Stomach (tissue), 8 donors: ENCODE measurements at regions not wholly inside any gene's neighbourhood (a gene's known extent, or its start where the extent isn't known, plus 50 kb on each side); places are given as distances from the start of the nearest gene placed in this dataset.

Source experiments
- DNase-seq, 2 donors: peaks; one replicate each; pipeline versions ENCODE4 v3.0.0 to v3.0.0-alpha.2; 2013 to 2019
- H3K27ac ChIP-seq, 5 donors: fragments of 200-600 bp in 4 of 5; sonication (generic) in 4 of 5; one replicate each; pipeline ENCODE4 v1.5.1; 2013 to 2019; ENCODE audit warnings: mild to moderate bottlenecking in 1 of 5, moderate library complexity in 1 of 5
- H3K27me3 ChIP-seq, 3 donors: fragments of 200-600 bp; sonication (generic); one replicate each; pipeline ENCODE4 v1.5.1; 2017 to 2019; ENCODE audit warnings: mixed run types in 1 of 3
- H3K36me3 ChIP-seq, 4 donors: fragments of 200-600 bp; sonication (generic); 1 replicate in 3 of 4; 2 replicates in 1 of 4; pipeline ENCODE4 v1.5.1; 2016 to 2019
- H3K4me1 ChIP-seq, 4 donors: fragments of 200-600 bp; sonication (generic); one replicate each; pipeline ENCODE4 v1.5.1; 2016 to 2019
- H3K4me3 ChIP-seq, 4 donors: fragments of 200-600 bp; sonication (generic) in 3 of 4; one replicate each; pipeline ENCODE4 v1.5.1; 2016 to 2019; ENCODE audit warnings: mild to moderate bottlenecking in 1 of 4
- H3K9me3 ChIP-seq, 4 donors: fragments of 200-600 bp; sonication (generic); one replicate each; pipeline ENCODE4 v1.5.1; 2016 to 2019
- EP300 ChIP-seq: sonication (generic); formaldehyde crosslinking; IDR thresholded peaks from one replicate; pipeline ENCODE4 v1.6.1; 2017; ENCODE audit warnings: antibody characterized with exemption
- POLR2A ChIP-seq, 4 donors: fragments of 450-650 bp; IDR thresholded peaks; one replicate each; pipeline ENCODE4 v1.6.1; 2016; ENCODE audit warnings: antibody characterized with exemption in 4 of 4, control low read depth in 2 of 4, mild to moderate bottlenecking in 1 of 4, moderate library complexity in 1 of 4
- POLR2AphosphoS5 ChIP-seq, 3 donors: sonication (generic); formaldehyde crosslinking; IDR thresholded peaks; one replicate each; pipeline ENCODE4 v1.6.1; 2016; ENCODE audit warnings: antibody characterized with exemption in 3 of 3
- WGBS, 5 donors: extraction: QIAGEN DNeasy Blood & Tissue Kit in 3 of 5; methylation state at CpG; one replicate each; pipeline versions ENCODE4 v1.1.5 to v1.1.7; 2013 to 2018; 5-methylcytosine and 5-hydroxymethylcytosine counted together
- intact Hi-C: fragments of 100-400 bp; cut with DNase I; formaldehyde crosslinking; loops from one replicate; pipeline ENCODE4 v1.15.1; 2023; ENCODE audit warnings: low total_unique reads
- TF ChIP-seq, protein P1 (sequence below), 7 experiments: fragments of 450-650 bp in 4 of 7; fragments of 200-600 bp in 3 of 7; sonication (generic) in 3 of 7; IDR thresholded peaks; one replicate each; pipeline ENCODE4 v1.5.1; 2016 to 2019; ENCODE audit warnings: antibody characterized with exemption in 7 of 7, control low read depth in 2 of 7, mild to moderate bottlenecking in 1 of 7
- donor health status: healthy with polysubstance abuse.
- donor health status: Bipolar disorder and iron deficiency.
- donor health status: healthy.

- 29 to 43% (median 30%) methylated on average over 5 of the region's 5 CpGs for WGBS, 5 donors
- H3K4me1 ChIP-seq: peaks cover 0 to 7% (median 0%) of the 10 kb centered on the region in 4 donors
- TF ChIP-seq POLR2AphosphoS5 (IDR thresholded peaks at IDR 0.05) (no peak), POLR2A (IDR thresholded peaks at IDR 0.05) (no peak), EP300 (no peak)
- TF ChIP-seq, protein P1, sequence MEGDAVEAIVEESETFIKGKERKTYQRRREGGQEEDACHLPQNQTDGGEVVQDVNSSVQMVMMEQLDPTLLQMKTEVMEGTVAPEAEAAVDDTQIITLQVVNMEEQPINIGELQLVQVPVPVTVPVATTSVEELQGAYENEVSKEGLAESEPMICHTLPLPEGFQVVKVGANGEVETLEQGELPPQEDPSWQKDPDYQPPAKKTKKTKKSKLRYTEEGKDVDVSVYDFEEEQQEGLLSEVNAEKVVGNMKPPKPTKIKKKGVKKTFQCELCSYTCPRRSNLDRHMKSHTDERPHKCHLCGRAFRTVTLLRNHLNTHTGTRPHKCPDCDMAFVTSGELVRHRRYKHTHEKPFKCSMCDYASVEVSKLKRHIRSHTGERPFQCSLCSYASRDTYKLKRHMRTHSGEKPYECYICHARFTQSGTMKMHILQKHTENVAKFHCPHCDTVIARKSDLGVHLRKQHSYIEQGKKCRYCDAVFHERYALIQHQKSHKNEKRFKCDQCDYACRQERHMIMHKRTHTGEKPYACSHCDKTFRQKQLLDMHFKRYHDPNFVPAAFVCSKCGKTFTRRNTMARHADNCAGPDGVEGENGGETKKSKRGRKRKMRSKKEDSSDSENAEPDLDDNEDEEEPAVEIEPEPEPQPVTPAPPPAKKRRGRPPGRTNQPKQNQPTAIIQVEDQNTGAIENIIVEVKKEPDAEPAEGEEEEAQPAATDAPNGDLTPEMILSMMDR (IDR thresholded peaks at IDR 0.05): no peak
- H3K4me3 ChIP-seq: no peak overlapping the region
- H3K36me3 ChIP-seq: no peaks in the 10 kb centered on the region
- no peak overlapping the region for H3K27ac ChIP-seq
- intact Hi-C loops: no loop called here
- H3K27me3 ChIP-seq: no peaks in the 10 kb centered on the region
- H3K9me3 ChIP-seq: no peaks in the 10 kb centered on the region
- no peak for DNase-seq
Measured at GRCh38 chr5:61687371-61687770, 355.3 kb downstream of the ZSWIM6 start.

DNA sequence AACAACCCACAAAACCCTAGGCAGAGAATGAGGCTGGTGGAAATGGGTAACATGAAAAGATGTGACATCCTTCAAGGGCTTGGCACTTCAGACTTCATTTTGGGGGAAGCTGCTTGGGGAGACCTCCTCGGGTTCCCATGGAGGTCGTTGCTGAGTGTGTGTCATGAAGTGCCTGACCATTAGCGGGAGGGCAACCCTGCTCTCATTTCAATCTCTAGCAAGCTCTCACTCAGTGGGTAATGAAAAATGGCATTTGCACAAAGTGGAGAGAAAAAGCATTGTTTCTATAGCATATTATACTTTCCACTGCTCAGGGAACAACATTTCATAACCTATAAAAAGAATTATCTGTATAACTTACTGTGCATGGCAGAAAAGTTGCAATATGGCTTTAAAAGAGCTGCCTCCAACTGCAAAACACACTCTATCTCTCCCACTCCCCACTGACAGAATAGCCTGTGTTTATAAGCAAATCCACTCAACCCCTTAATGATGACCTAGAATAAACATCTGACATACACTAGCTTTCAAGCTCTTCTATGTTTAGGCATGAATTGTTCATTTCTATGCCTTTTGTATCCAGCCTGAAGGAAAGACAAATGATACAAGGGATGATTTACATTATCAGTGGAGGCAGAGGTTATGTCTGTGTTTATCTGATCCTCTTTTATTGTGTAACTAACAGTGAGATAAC, 357.2 kb downstream of the ZSWIM6 start:
- Histone ChIP-seq H3K4me3 (no peak overlapping the region), H3K27me3 (no peaks in the 10 kb centered on the region), H3K27ac (no peak overlapping the region), H3K36me3 (no peaks in the 10 kb centered on the region), H3K4me1 (peaks cover 0 to 7% (median 0%) of the 10 kb centered on the region in 4 donors), H3K9me3 (peaks cover 0 to 7% (median 5%) of the 10 kb centered on the region in 4 donors)
- TF ChIP-seq POLR2AphosphoS5 (IDR thresholded peaks at IDR 0.05) (no peak), POLR2A (IDR thresholded peaks at IDR 0.05) (no peak), EP300 (no peak)
- TF ChIP-seq, protein P1 (IDR thresholded peaks at IDR 0.05): no peak
- intact Hi-C loops: no loop called here
- WGBS, 5 donors: 33 to 69% (median 53%) methylated on average over 3 of the region's 3 CpGs
- DNase-seq: no peak

DNA sequence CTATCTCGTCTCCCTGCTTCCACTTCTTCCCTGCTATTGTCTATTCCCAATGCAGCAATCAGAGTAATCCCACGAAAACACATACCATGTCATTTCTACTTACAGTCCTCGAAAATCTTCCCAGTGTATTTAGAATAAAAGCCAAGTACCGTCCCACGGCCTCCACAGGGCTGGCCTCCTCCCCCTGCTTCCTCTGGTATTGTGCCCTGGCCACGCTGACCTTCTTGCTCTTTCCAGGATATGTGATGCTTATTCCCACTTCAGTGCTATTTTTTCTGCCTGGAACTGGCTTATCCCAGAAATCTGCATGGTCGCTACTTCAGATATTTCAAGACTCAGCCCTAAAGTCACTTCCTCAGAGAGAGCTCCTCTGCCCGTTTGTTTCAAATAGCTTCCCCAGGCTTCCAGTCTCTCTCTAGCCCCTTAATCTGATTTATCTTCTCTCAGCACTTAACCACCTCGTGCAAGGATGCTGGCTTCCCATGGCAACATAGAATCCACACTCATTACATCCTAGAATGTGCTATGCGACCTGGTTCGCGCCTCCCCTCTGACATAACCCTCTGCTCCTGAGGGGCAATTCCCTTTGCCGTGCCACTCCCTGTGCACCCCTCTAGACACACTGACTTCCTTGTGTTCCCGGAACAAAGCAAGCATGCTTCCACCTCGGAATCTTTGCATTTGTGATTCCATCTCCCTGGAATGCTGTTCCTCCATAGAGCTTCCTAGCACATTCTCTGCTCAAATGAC, 365.9 kb downstream of the ZSWIM6 start:
- intact Hi-C loops: no loop called here
- Histone ChIP-seq H3K27me3 (no peaks in the 10 kb centered on the region), H3K4me1 (no peaks in the 10 kb centered on the region), H3K27ac (no peak overlapping the region), H3K4me3 (no peak overlapping the region), H3K36me3 (no peaks in the 10 kb centered on the region), H3K9me3 (peaks cover 0 to 2% (median under 1%) of the 10 kb centered on the region in 4 donors)
- DNase-seq: peak in 1 of 2 donors; percentile 23
- 71 to 75% (median 73%) methylated on average over 15 of the region's 15 CpGs for WGBS, 5 donors
- no peak for TF ChIP-seq EP300
- TF ChIP-seq POLR2AphosphoS5 (IDR thresholded peaks at IDR 0.05): no peak
- TF ChIP-seq POLR2A (IDR thresholded peaks at IDR 0.05): no peak
- TF ChIP-seq, protein P1 (IDR thresholded peaks at IDR 0.05): no peak

- Histone ChIP-seq H3K27ac (no peak overlapping the region), H3K4me3 (no peak overlapping the region), H3K4me1 (no peaks in the 10 kb centered on the region), H3K36me3 (no peaks in the 10 kb centered on the region), H3K27me3 (no peaks in the 10 kb centered on the region), H3K9me3 (no peaks in the 10 kb centered on the region)
- 78 to 84% (median 80%) methylated on average over 4 of the region's 4 CpGs for WGBS, 5 donors
- no peak for DNase-seq
- no peak for TF ChIP-seq POLR2AphosphoS5 (IDR thresholded peaks at IDR 0.05)
- TF ChIP-seq EP300: no peak
- TF ChIP-seq, protein P1 (IDR thresholded peaks at IDR 0.05): no peak
- TF ChIP-seq POLR2A (IDR thresholded peaks at IDR 0.05): no peak
- intact Hi-C loops: no loop called here
Measured at GRCh38 chr5:61701877-61702602, 370.0 kb downstream of the ZSWIM6 start.
